ENCODE measurements at regions not wholly inside any gene's neighbourhood (a gene's known extent, or its start where the extent isn't known, plus 50 kb on each side); places are given as distances from the start of the nearest gene placed in this dataset.

DNA sequence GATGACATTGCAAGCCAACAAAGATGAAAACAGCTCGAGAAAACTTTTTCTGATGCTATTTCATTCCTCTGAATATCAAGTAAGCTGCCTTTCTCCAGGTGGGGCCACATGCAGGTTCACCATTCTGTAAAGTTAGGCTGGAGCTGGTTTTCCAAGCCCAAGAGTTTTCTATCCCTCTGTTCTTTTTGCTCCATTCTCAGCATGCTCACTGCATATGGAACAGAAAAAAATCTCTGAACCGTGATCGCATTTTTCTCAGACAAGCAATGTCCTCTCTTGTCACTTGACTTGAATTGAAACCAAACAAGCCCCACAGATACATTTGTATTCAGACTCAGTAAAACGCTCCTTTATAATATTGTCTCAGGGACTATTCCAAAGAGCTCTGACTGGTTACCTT lies 451.6 kb downstream of the FRK start:
- ATAC-seq: no peak
- H3K4me1 Mint-ChIP-seq: peaks cover 6% of the 10 kb centered on the region
- H3K27ac Mint-ChIP-seq: no peak overlapping the region
- no peak overlapping the region for H3K4me3 Mint-ChIP-seq
- no peaks in the 10 kb centered on the region for H3K36me3 Mint-ChIP-seq
- H3K9me3 Mint-ChIP-seq: no peaks in the 10 kb centered on the region
- ChIA-PET POLR2A (no interaction called here), CTCF (no interaction called here)
- H3K27me3 Mint-ChIP-seq (ENCODE audit: low read depth): no peaks in the 10 kb centered on the region
- TF ChIP-seq, protein P1, sequence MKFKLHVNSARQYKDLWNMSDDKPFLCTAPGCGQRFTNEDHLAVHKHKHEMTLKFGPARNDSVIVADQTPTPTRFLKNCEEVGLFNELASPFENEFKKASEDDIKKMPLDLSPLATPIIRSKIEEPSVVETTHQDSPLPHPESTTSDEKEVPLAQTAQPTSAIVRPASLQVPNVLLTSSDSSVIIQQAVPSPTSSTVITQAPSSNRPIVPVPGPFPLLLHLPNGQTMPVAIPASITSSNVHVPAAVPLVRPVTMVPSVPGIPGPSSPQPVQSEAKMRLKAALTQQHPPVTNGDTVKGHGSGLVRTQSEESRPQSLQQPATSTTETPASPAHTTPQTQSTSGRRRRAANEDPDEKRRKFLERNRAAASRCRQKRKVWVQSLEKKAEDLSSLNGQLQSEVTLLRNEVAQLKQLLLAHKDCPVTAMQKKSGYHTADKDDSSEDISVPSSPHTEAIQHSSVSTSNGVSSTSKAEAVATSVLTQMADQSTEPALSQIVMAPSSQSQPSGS (CRISPR knock-in tag; IDR thresholded peaks at IDR 0.05; ENCODE audit: borderline replicate concordance, low read depth): no peak
- no peak for TF ChIP-seq ZNF416 (CRISPR knock-in tag; IDR thresholded peaks at IDR 0.05)
- no peak for TF ChIP-seq TCF7 (CRISPR knock-in tag; IDR thresholded peaks at IDR 0.05; ENCODE audit: low read depth)
- no peak for TF ChIP-seq SP1 (CRISPR knock-in tag; conservative IDR thresholded peaks at IDR 0.05)
- TF ChIP-seq NFATC4 (CRISPR knock-in tag; IDR thresholded peaks at IDR 0.05): no peak
- no peak for TF ChIP-seq JUN (CRISPR knock-in tag; IDR thresholded peaks at IDR 0.05)
- TF ChIP-seq, protein P2, sequence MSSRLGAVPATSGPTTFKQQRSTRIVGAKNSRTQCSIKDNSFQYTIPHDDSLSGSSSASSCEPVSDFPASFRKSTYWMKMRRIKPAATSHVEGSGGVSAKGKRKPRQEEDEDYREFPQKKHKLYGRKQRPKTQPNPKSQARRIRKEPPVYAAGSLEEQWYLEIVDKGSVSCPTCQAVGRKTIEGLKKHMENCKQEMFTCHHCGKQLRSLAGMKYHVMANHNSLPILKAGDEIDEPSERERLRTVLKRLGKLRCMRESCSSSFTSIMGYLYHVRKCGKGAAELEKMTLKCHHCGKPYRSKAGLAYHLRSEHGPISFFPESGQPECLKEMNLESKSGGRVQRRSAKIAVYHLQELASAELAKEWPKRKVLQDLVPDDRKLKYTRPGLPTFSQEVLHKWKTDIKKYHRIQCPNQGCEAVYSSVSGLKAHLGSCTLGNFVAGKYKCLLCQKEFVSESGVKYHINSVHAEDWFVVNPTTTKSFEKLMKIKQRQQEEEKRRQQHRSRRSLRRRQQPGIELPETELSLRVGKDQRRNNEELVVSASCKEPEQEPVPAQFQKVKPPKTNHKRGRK (CRISPR knock-in tag; IDR thresholded peaks at IDR 0.05; ENCODE audit: borderline replicate concordance): no peak
- DNase-seq (ENCODE audit: low spot score): no peak

DNA sequence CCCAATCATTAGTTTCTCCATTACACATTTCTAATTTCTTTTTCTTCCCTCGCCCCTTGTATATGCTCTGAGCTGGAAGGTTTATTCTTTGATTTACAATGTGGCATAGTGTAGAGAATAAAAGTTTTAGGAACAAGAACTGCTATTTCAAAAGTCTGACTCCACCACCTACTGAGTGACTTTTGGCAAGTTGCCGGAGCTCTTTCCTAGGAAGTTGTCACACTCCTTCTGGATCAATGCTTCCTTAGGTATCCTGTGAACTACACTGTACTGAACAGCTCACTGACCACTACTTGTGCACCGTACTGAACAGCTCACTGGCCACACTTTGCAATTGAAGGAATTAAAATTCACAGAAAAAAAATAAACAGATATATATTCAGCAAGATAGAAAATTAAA lies 458.2 kb downstream of the FRK start:
- Mint-ChIP-seq H3K27me3 (ENCODE audit: low read depth) (no peaks in the 10 kb centered on the region), H3K9me3 (no peaks in the 10 kb centered on the region), H3K4me3 (no peak overlapping the region), H3K27ac (no peak overlapping the region), H3K36me3 (no peaks in the 10 kb centered on the region), H3K4me1 (no peaks in the 10 kb centered on the region)
- ChIA-PET CTCF (no interaction called here), POLR2A (no interaction called here)
- no peak for ATAC-seq
- no peak for DNase-seq (ENCODE audit: low spot score)
- no peak for TF ChIP-seq ZNF232 (CRISPR knock-in tag; IDR thresholded peaks at IDR 0.05)
- TF ChIP-seq FOXK1 (CRISPR knock-in tag; IDR thresholded peaks at IDR 0.05): no peak
- TF ChIP-seq, protein P3, sequence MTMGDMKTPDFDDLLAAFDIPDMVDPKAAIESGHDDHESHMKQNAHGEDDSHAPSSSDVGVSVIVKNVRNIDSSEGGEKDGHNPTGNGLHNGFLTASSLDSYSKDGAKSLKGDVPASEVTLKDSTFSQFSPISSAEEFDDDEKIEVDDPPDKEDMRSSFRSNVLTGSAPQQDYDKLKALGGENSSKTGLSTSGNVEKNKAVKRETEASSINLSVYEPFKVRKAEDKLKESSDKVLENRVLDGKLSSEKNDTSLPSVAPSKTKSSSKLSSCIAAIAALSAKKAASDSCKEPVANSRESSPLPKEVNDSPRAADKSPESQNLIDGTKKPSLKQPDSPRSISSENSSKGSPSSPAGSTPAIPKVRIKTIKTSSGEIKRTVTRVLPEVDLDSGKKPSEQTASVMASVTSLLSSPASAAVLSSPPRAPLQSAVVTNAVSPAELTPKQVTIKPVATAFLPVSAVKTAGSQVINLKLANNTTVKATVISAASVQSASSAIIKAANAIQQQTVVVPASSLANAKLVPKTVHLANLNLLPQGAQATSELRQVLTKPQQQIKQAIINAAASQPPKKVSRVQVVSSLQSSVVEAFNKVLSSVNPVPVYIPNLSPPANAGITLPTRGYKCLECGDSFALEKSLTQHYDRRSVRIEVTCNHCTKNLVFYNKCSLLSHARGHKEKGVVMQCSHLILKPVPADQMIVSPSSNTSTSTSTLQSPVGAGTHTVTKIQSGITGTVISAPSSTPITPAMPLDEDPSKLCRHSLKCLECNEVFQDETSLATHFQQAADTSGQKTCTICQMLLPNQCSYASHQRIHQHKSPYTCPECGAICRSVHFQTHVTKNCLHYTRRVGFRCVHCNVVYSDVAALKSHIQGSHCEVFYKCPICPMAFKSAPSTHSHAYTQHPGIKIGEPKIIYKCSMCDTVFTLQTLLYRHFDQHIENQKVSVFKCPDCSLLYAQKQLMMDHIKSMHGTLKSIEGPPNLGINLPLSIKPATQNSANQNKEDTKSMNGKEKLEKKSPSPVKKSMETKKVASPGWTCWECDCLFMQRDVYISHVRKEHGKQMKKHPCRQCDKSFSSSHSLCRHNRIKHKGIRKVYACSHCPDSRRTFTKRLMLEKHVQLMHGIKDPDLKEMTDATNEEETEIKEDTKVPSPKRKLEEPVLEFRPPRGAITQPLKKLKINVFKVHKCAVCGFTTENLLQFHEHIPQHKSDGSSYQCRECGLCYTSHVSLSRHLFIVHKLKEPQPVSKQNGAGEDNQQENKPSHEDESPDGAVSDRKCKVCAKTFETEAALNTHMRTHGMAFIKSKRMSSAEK (CRISPR knock-in tag; IDR thresholded peaks at IDR 0.05; ENCODE audit: borderline replicate concordance): no peak
- TF ChIP-seq, protein P4, sequence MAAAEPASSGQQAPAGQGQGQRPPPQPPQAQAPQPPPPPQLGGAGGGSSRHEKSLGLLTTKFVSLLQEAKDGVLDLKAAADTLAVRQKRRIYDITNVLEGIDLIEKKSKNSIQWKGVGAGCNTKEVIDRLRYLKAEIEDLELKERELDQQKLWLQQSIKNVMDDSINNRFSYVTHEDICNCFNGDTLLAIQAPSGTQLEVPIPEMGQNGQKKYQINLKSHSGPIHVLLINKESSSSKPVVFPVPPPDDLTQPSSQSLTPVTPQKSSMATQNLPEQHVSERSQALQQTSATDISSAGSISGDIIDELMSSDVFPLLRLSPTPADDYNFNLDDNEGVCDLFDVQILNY (CRISPR knock-in tag; IDR thresholded peaks at IDR 0.05): no peak
- TF ChIP-seq ELF4 (CRISPR knock-in tag; IDR thresholded peaks at IDR 0.05; ENCODE audit: low read depth): no peak
- TF ChIP-seq RELA (CRISPR knock-in tag; IDR thresholded peaks at IDR 0.05; ENCODE audit: borderline replicate concordance): no peak
- no peak for TF ChIP-seq GRHL2 (CRISPR knock-in tag; IDR thresholded peaks at IDR 0.05; ENCODE audit: insufficient replicate concordance, severe bottlenecking)
- TF ChIP-seq, protein P5, sequence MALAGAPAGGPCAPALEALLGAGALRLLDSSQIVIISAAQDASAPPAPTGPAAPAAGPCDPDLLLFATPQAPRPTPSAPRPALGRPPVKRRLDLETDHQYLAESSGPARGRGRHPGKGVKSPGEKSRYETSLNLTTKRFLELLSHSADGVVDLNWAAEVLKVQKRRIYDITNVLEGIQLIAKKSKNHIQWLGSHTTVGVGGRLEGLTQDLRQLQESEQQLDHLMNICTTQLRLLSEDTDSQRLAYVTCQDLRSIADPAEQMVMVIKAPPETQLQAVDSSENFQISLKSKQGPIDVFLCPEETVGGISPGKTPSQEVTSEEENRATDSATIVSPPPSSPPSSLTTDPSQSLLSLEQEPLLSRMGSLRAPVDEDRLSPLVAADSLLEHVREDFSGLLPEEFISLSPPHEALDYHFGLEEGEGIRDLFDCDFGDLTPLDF (CRISPR knock-in tag; IDR thresholded peaks at IDR 0.05): no peak
- TF ChIP-seq NFE2L1 (CRISPR knock-in tag; IDR thresholded peaks at IDR 0.05): no peak
- TF ChIP-seq, protein P6, sequence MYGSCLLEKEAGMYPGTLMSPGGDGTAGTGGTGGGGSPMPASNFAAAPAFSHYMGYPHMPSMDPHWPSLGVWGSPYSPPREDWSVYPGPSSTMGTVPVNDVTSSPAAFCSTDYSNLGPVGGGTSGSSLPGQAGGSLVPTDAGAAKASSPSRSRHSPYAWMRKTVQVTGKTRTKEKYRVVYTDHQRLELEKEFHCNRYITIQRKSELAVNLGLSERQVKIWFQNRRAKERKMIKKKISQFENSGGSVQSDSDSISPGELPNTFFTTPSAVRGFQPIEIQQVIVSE (CRISPR knock-in tag; IDR thresholded peaks at IDR 0.05; ENCODE audit: borderline replicate concordance): no peak
- TF ChIP-seq, protein P1 (CRISPR knock-in tag; IDR thresholded peaks at IDR 0.05; ENCODE audit: borderline replicate concordance, low read depth): no peak
- TF ChIP-seq, protein P7, sequence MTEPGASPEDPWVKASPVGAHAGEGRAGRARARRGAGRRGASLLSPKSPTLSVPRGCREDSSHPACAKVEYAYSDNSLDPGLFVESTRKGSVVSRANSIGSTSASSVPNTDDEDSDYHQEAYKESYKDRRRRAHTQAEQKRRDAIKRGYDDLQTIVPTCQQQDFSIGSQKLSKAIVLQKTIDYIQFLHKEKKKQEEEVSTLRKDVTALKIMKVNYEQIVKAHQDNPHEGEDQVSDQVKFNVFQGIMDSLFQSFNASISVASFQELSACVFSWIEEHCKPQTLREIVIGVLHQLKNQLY (CRISPR knock-in tag; IDR thresholded peaks at IDR 0.05): no peak
- TF ChIP-seq, protein P8, sequence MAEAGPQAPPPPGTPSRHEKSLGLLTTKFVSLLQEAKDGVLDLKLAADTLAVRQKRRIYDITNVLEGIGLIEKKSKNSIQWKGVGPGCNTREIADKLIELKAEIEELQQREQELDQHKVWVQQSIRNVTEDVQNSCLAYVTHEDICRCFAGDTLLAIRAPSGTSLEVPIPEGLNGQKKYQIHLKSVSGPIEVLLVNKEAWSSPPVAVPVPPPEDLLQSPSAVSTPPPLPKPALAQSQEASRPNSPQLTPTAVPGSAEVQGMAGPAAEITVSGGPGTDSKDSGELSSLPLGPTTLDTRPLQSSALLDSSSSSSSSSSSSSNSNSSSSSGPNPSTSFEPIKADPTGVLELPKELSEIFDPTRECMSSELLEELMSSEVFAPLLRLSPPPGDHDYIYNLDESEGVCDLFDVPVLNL (CRISPR knock-in tag; IDR thresholded peaks at IDR 0.05; ENCODE audit: borderline replicate concordance, low read depth): no peak
